Activated CD4-positive, alpha-beta T cell treated with anti-CD3 and anti-CD28 coated beads for 24 hours (primary cell): ENCODE measurements at regions not wholly inside any gene's neighbourhood (a gene's known extent, or its start where the extent isn't known, plus 50 kb on each side); places are given as distances from the start of the nearest gene placed in this dataset.
"Not testable (repeated sequence)": the region's sequence is repeated elsewhere in the genome, so short reads cannot be mapped to it uniquely, and the experiment has no call there.

Source experiments
- DNase-seq, 2 donors: peaks; one replicate each; pipeline ENCODE4 v3.0.0-alpha.2; 2020; ENCODE audit warnings: low read depth in 2 of 2

GRCh38 chr7:25664593-25664992 lies 436.3 kb upstream of the NPVF start:
- DNase-seq, result no peak

- DNase-seq, result no peak
These were observed 437.1 kb upstream of the NPVF start for GRCh38 chr7:25665374-25665773.

GRCh38 chr7:25665903-25666670 lies 437.8 kb upstream of the NPVF start:
- DNase-seq, result no peak

- DNase-seq, result no peak
These were observed 438.4 kb upstream of the NPVF start for GRCh38 chr7:25666671-25667060.

- DNase-seq, result no peak
These were observed 441.0 kb upstream of the NPVF start for GRCh38 chr7:25669281-25669781.

GRCh38 chr7:25669961-25670841 lies 441.9 kb upstream of the NPVF start:
- DNase-seq, result no peak

- no peak for DNase-seq
These were observed 442.8 kb upstream of the NPVF start for GRCh38 chr7:25671111-25671510.

GRCh38 chr7:25672496-25672895 lies 444.2 kb upstream of the NPVF start:
- DNase-seq, result no peak

- DNase-seq, result no peak
These were observed 447.6 kb upstream of the NPVF start for GRCh38 chr7:25675789-25676474.

- no peak for DNase-seq
These were observed 449.3 kb upstream of the NPVF start for GRCh38 chr7:25677595-25677994.

- no peak for DNase-seq
These were observed 449.9 kb upstream of the NPVF start for GRCh38 chr7:25678215-25678614.

- no peak for DNase-seq
These were observed 452.4 kb upstream of the NPVF start for GRCh38 chr7:25680636-25681035.

GRCh38 chr7:25684360-25684759 lies 456.1 kb upstream of the NPVF start:
- no peak for DNase-seq

GRCh38 chr7:25686493-25686892 lies 458.2 kb upstream of the NPVF start:
- no peak for DNase-seq

GRCh38 chr7:25694211-25694610 lies 457.8 kb upstream of the NFE2L3 start:
- DNase-seq, result no peak

- no peak for DNase-seq
These were observed 457.3 kb upstream of the NFE2L3 start for GRCh38 chr7:25694699-25695098.

GRCh38 chr7:25696571-25696970 lies 455.4 kb upstream of the NFE2L3 start:
- no peak for DNase-seq

- DNase-seq, result no peak
These were observed 453.4 kb upstream of the NFE2L3 start for GRCh38 chr7:25698451-25699113.

- DNase-seq, result not testable (repeated sequence)
These were observed 451.9 kb upstream of the NFE2L3 start for GRCh38 chr7:25700141-25700540.

GRCh38 chr7:25704413-25704812 lies 447.6 kb upstream of the NFE2L3 start:
- no peak for DNase-seq

GRCh38 chr7:25706764-25707163 lies 445.2 kb upstream of the NFE2L3 start:
- DNase-seq, result no peak
